ENCODE measurements at regions not wholly inside any gene's neighbourhood (a gene's known extent, or its start where the extent isn't known, plus 50 kb on each side); places are given as distances from the start of the nearest gene placed in this dataset.

DNA sequence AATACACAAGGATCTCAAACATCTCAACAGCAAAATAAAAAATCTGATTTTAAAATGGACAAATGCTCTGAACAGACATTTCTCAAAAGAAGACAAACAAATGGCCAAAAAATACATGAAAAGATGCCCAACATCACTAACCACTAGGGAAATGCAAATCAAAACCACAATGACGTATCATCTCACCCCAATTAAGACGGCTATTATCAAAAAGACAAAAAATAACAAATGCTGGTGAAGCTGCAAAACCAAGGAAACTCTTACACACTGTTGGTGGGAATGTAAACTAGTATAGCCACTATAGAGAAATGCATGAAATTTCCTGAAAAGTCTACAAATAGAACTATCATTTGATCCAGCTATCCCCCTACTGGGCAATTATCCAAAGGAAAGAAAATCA, 145.0 kb downstream of the BTG1 start:
- DNase-seq (ENCODE audit: low spot score), result no peak

DNA sequence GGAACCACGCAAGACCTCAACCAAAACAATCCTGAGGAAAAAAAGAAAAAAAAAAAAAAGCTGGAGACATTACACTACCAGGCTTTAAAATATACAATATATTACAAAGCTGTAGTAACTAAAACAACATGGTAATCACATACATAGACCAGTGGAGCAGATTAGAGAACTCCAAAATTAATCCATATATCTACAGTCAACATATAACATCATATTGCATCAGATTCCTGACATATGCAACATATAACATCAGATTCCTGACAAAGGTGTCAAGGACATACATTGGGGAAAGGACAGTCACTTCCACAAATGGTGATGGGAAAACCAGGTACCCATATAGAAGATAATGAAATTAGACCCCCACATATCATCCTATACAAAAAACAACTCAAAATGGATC, 145.8 kb downstream of the BTG1 start:
- DNase-seq (ENCODE audit: low spot score), result no peak

DNA sequence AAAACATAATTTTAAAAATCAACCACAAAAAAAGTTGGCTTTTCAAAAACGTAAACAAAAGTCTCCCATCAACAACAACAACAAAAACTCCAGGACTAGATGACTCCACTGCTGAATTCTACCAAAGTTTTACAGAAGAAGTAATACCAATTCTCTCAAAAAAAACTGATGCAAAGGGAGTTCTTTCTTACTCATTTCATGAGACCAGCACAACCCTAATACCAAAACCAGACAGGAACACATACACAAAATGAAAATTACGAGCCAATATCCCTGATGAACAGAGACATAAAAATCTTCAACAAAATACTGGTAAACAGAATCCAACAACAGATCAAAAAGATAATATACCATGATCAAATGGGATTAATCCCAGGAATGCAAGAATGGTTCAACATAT, 147.3 kb downstream of the BTG1 start:
- no peak for DNase-seq (ENCODE audit: low spot score)

- DNase-seq (ENCODE audit: low spot score), result no peak
Observed at GRCh38 chr12:91994208-91994797, 151.3 kb downstream of the BTG1 start.

GRCh38 chr12:91993287-91994017, 152.2 kb downstream of the BTG1 start:
- no peak for DNase-seq (ENCODE audit: low spot score)

- DNase-seq (ENCODE audit: low spot score), result peak; percentile 62
Observed at GRCh38 chr12:91991399-91992187, 154.1 kb downstream of the BTG1 start.

GRCh38 chr12:91990525-91990924, 155.1 kb downstream of the BTG1 start:
- DNase-seq (ENCODE audit: low spot score), result no peak

- DNase-seq (ENCODE audit: low spot score), result no peak
Observed at GRCh38 chr12:91989143-91989542, 156.5 kb downstream of the BTG1 start.

GRCh38 chr12:91988086-91988923, 157.3 kb downstream of the BTG1 start:
- DNase-seq (ENCODE audit: low spot score), result no peak

DNA sequence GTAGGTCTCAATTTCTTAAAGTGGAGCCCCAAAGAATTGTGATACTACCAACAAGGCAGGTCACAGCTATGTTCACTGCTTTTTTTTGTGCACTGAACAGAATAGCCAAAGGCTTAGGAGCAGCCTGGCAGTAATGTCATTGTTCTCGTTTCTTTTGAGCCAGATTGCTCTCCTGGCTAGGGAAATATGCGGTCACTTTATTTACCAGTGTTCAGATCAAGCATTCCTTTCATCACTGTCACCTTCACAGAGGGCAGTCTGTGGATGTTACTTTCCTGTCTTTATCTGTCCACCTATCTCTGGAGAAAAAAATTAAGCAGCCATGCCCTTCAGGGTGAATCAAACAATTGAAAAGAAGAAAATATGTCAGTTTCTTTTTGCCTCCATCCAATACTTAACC, 159.6 kb downstream of the BTG1 start:
- DNase-seq (ENCODE audit: low spot score), result no peak

DNA sequence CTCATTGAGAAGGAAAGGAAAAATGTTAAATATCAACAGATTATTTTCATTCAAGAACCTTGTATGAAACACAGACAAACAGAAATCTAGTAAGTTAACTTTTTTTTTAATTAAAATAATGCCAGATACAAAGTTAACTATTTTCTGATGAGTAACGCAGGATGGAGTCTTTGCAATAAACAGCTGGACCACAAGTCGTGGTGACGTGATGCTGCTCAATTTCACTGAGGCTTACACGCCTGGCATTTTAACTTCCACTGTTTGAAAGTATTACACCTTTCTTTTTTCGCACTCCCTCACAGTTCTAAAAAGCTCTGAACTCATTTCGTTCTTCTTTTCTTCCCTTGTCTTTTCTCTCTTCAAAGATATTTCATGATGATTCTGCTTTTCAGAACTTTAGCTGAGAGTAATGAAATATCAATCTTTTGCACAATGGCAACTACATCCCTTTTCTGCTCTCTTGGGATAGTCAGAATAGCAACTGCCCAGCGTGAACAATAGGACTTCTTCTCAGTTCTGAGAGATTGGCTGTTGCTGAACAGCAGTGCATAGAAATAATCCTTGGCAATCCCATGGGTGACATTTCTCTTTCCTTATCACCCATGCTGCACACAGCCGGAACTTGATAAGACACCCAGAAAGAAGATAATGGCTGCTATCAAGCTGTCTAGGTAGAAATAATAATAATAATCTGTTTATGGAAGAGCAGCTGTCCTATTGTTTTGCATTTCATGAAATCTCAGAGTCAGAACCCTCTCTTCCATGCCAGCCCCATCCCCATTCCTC, 160.5 kb downstream of the BTG1 start:
- DNase-seq (ENCODE audit: low spot score), result no peak

DNA sequence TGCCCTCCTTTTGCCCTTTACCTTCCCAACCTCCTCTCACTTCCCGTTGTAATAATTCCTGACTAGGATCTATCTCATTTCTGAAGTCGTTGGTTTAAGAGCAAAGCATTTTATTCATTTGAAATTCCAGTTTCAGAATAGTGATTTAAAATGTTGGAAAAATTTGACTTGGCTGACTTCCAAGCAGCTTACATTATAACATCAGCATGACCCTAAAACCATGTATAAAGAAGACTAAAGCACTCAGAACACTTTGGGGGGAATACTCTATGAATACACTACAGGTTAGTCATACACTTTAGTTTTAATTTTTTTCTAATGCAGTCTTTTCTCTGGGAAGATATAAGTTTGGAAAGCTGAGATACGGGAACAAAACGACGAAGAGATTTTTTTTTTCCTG, 161.1 kb downstream of the BTG1 start:
- DNase-seq (ENCODE audit: low spot score), result no peak

GRCh38 chr12:91983935-91984334, 161.7 kb downstream of the BTG1 start:
- DNase-seq (ENCODE audit: low spot score), result no peak

DNA sequence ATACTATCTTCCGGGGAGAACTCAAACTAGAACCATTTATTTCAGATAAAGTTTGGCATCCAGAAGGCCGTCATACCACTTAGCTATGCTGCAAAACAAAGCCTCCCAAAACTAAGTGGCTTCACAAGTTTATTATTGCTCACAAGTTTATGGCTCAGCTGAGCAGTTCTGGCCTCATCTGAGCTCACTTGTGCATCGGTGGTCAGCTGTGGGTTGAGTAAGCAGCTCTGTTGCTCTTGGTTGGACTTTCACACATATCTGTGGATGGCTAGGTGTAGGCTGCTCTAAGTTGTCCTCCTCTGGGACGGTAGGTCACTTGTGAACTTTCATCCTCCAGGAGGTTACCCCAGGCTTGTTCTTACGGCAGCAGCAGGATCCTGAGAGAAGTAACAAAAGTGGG, 162.7 kb downstream of the BTG1 start:
- no peak for DNase-seq (ENCODE audit: low spot score)

DNA sequence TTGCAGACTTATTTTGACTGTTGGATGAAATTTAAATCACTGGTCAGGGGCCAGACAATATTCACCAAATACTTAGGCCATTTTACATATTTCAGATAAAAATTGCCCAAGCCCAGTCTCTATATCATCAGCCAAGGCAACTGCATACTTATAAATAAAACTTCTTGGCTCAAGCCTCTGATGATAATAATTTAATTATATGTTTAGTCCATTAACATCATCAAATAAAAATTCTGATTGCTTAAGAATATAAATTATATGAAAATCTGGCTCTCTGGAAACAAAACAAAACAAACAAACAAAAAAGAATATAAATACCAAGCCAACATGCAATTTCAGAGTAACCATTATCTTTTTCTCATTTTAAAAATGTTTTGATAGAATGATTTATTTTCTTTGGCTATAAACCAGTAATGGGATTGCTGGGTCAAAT, 165.2 kb downstream of the BTG1 start:
- DNase-seq (ENCODE audit: low spot score), result no peak

GRCh38 chr12:91978143-91978542, 167.5 kb downstream of the BTG1 start:
- peak; percentile 58 for DNase-seq (ENCODE audit: low spot score)

GRCh38 chr12:91975891-91976290, 169.8 kb downstream of the BTG1 start:
- DNase-seq (ENCODE audit: low spot score), result no peak

DNA sequence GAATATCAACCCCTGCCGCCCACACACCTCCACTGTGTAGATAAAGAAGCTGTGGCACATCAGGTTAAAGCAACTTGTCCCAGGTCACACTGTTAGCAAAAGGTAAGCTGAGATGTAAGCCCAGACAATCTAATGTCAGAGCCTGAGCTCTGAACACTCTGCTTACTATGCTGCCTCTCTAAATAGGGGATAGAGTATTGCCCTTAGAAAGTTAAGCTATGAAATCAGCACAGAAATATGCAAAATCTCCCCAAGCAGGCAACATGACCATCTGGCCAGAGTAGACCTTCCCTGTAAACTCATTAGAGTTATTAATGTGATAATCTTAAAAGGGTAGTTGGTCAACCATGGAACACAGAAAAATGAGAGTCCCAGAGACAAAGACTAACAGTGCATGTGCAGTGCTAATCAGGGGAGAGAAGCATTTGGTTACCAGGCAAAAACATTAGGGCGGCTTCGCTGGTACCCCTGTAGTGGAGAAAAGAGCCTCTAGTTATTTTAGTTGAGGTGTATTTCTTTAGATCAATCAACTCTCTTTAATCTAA, 171.0 kb downstream of the BTG1 start:
- DNase-seq (ENCODE audit: low spot score), result no peak

- DNase-seq (ENCODE audit: low spot score), result no peak
Observed at GRCh38 chr12:91973813-91974212, 171.8 kb downstream of the BTG1 start.

DNA sequence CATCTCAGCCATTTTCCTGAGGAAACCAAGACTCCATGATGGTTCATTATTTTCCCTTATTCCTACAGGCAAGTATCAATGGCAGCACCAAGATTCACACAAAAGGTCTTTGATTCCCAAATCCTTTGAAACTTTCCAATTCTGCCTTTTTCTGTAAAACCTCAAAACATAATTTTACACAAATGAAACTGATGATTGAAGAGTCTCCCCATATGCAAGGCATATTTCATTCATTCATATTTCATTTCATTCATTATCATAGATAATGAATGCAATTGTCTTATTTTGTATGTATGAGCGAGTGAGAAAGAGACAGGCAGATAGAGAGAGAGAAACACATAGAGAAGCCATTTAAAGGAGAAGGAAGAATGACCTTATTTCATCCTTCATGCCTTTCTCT, 172.8 kb downstream of the BTG1 start:
- DNase-seq (ENCODE audit: low spot score), result no peak

DNA sequence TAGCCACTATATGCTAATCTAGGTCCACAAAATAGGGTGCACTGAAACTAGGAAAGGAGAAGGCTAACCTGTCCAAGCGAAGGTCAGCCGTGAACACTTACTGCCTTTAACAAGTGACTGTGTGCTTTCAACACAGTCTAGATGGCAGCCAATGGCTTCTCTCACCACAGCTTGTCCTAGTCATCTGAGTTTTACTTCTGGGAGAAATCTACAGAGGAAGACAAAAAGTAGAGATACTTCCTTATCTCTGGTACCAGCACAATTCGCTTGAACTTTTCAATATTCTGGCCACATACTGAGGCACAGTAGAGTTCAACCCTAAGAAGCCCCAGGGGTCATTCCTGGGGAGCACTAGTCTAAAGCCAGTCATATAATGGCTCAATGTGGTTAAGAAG, 176.9 kb downstream of the BTG1 start:
- DNase-seq (ENCODE audit: low spot score), result no peak
